ENCODE measurements at regions not wholly inside any gene's neighbourhood (a gene's known extent, or its start where the extent isn't known, plus 50 kb on each side); places are given as distances from the start of the nearest gene placed in this dataset.

GRCh38 chr5:133668458-133668857, 56.1 kb upstream of the FSTL4 start (continued):
- TF ChIP-seq SP1 (IDR thresholded peaks at IDR 0.05; ENCODE audit: low read depth, low read length) (no peak), POLR2A (IDR thresholded peaks at IDR 0.05; ENCODE audit: control extremely low read depth in 1 of 2, low read depth in 2 of 2, low read length in 2 of 2) (no peak), CBX5 (IDR thresholded peaks at IDR 0.05; ENCODE audit: low read depth, low read length) (no peak)
